Gastrocnemius medialis (tissue), 4 donors: ENCODE measurements at regions not wholly inside any gene's neighbourhood (a gene's known extent, or its start where the extent isn't known, plus 50 kb on each side); places are given as distances from the start of the nearest gene placed in this dataset.

Experiments used
- CTCF ChIP-seq, 5 experiments: fragments of 450-650 bp in 3 of 5; fragments of 200-600 bp in 2 of 5; sonication (generic) in 2 of 5; IDR thresholded peaks in 4 of 5; conservative IDR thresholded peaks in 1 of 5; 1 replicate in 4 of 5; 2 replicates in 1 of 5; pipeline ENCODE4 v1.5.1; 2016 to 2019; ENCODE audit warnings: antibody characterized with exemption in 5 of 5, mild to moderate bottlenecking in 3 of 5, moderate library complexity in 3 of 5
- POLR2A ChIP-seq, 2 donors: fragments of 450-650 bp; IDR thresholded peaks; one replicate each; pipeline ENCODE4 v1.6.1; 2017; ENCODE audit warnings: antibody characterized with exemption in 2 of 2, mild to moderate bottlenecking in 2 of 2, moderate library complexity in 2 of 2

- TF ChIP-seq POLR2A (IDR thresholded peaks at IDR 0.05) (no peak), CTCF (IDR thresholded peaks at IDR 0.05 in 4 of 5, conservative IDR thresholded peaks at IDR 0.05 in 1 of 5) (no peak)
These were observed 163.9 kb upstream of the NOCT start for GRCh38 chr4:138851391-138852335.
